GM18909 (cell line): ENCODE measurements at regions not wholly inside any gene's neighbourhood (a gene's known extent, or its start where the extent isn't known, plus 50 kb on each side); places are given as distances from the start of the nearest gene placed in this dataset.

Source experiments
- ATAC-seq: cut with Tn5 transposase; IDR thresholded peaks from one replicate; pipeline ENCODE4 v1.9.1; 2021; ENCODE audit warnings: mild to moderate bottlenecking; ENCODE audit not compliant: unreplicated experiment, poor library complexity

- no peak for ATAC-seq
Measured at GRCh38 chr5:74279244-74279643, 361.3 kb downstream of the ENC1 start.

GRCh38 chr5:74277418-74277817 lies 363.1 kb downstream of the ENC1 start:
- ATAC-seq, result no peak

GRCh38 chr5:74275171-74275992 lies 365.1 kb downstream of the ENC1 start:
- ATAC-seq, result no peak

- ATAC-seq, result no peak
Measured at GRCh38 chr5:74274326-74274725, 366.2 kb downstream of the ENC1 start.

- no peak for ATAC-seq
Measured at GRCh38 chr5:74272831-74273451, 367.6 kb downstream of the ENC1 start.

- ATAC-seq, result no peak
Measured at GRCh38 chr5:74272024-74272775, 368.3 kb downstream of the ENC1 start.

GRCh38 chr5:74268297-74268696 lies 372.2 kb downstream of the ENC1 start:
- ATAC-seq, result no peak

- ATAC-seq, result no peak
Measured at GRCh38 chr5:74266836-74267235, 373.7 kb downstream of the ENC1 start.

- no peak for ATAC-seq
Measured at GRCh38 chr5:74266132-74266531, 374.4 kb downstream of the ENC1 start.

GRCh38 chr5:74262544-74263207 lies 377.9 kb downstream of the ENC1 start:
- no peak for ATAC-seq

GRCh38 chr5:74261866-74262265 lies 378.7 kb downstream of the ENC1 start:
- no peak for ATAC-seq

GRCh38 chr5:74261421-74261820 lies 379.1 kb downstream of the ENC1 start:
- ATAC-seq, result no peak

GRCh38 chr5:74259572-74259971 lies 381.0 kb downstream of the ENC1 start:
- ATAC-seq, result no peak

GRCh38 chr5:74258314-74258665 lies 382.2 kb downstream of the ENC1 start:
- no peak for ATAC-seq

- ATAC-seq, result peak; percentile 65
Measured at GRCh38 chr5:74257645-74258313, 382.7 kb downstream of the ENC1 start.

- ATAC-seq, result no peak
Measured at GRCh38 chr5:74257060-74257527, 383.4 kb downstream of the ENC1 start.

- ATAC-seq, result no peak
Measured at GRCh38 chr5:74255692-74256392, 384.7 kb downstream of the ENC1 start.

- ATAC-seq, result no peak
Measured at GRCh38 chr5:74254257-74254656, 386.3 kb downstream of the ENC1 start.

- no peak for ATAC-seq
Measured at GRCh38 chr5:74252044-74252443, 388.5 kb downstream of the ENC1 start.
